GM19351 (cell line): ENCODE measurements at regions not wholly inside any gene's neighbourhood (a gene's known extent, or its start where the extent isn't known, plus 50 kb on each side); places are given as distances from the start of the nearest gene placed in this dataset.
"Not testable (repeated sequence)": the region's sequence is repeated elsewhere in the genome, so short reads cannot be mapped to it uniquely, and the experiment has no call there.

Experiments
- ATAC-seq: cut with Tn5 transposase; IDR thresholded peaks from one replicate; pipeline ENCODE4 v1.9.1; 2021; ENCODE audit warnings: mild to moderate bottlenecking, moderate library complexity; ENCODE audit not compliant: unreplicated experiment

- ATAC-seq, result no peak
Measured at GRCh38 chr7:34207810-34208209, 302.5 kb downstream of the BMPER start.

- ATAC-seq, result no peak
Measured at GRCh38 chr7:34208878-34209621, 303.7 kb downstream of the BMPER start.

GRCh38 chr7:34211018-34211417 is 305.7 kb downstream of the BMPER start:
- ATAC-seq, result no peak

GRCh38 chr7:34217972-34218371 is 312.6 kb downstream of the BMPER start:
- ATAC-seq, result no peak

GRCh38 chr7:34219153-34219718 is 313.9 kb downstream of the BMPER start:
- no peak for ATAC-seq

GRCh38 chr7:34220506-34221185 is 315.3 kb downstream of the BMPER start:
- no peak for ATAC-seq

GRCh38 chr7:34222316-34222715 is 317.0 kb downstream of the BMPER start:
- ATAC-seq, result no peak

- ATAC-seq, result no peak
Measured at GRCh38 chr7:34222722-34223121, 317.4 kb downstream of the BMPER start.

GRCh38 chr7:34224281-34224680 is 318.9 kb downstream of the BMPER start:
- ATAC-seq, result no peak

- no peak for ATAC-seq
Measured at GRCh38 chr7:34225193-34225592, 319.9 kb downstream of the BMPER start.

- ATAC-seq, result no peak
Measured at GRCh38 chr7:34227525-34227924, 322.2 kb downstream of the BMPER start.

- not testable (repeated sequence) for ATAC-seq
Measured at GRCh38 chr7:34235101-34235500, 329.8 kb downstream of the BMPER start.

GRCh38 chr7:34236057-34236456 is 330.7 kb downstream of the BMPER start:
- ATAC-seq, result no peak

GRCh38 chr7:34236839-34237492 is 331.6 kb downstream of the BMPER start:
- no peak for ATAC-seq

GRCh38 chr7:34237493-34237849 is 332.1 kb downstream of the BMPER start:
- no peak for ATAC-seq

GRCh38 chr7:34240417-34240816 is 335.1 kb downstream of the BMPER start:
- no peak for ATAC-seq

- no peak for ATAC-seq
Measured at GRCh38 chr7:34242391-34242790, 337.1 kb downstream of the BMPER start.

GRCh38 chr7:34245246-34245645 is 339.9 kb downstream of the BMPER start:
- no peak for ATAC-seq

- ATAC-seq, result no peak
Measured at GRCh38 chr7:34247468-34247867, 342.1 kb downstream of the BMPER start.

GRCh38 chr7:34249192-34249591 is 343.9 kb downstream of the BMPER start:
- ATAC-seq, result no peak

- ATAC-seq, result no peak
Measured at GRCh38 chr7:34260279-34260678, 354.9 kb downstream of the BMPER start.

- no peak for ATAC-seq
Measured at GRCh38 chr7:34263168-34263567, 357.8 kb downstream of the BMPER start.
